Transverse colon (tissue), 4 donors: ENCODE measurements at regions not wholly inside any gene's neighbourhood (a gene's known extent, or its start where the extent isn't known, plus 50 kb on each side); places are given as distances from the start of the nearest gene placed in this dataset.

Experiments
- DNase-seq: peaks from one replicate; pipeline ENCODE4 v3.0.0-alpha.2; 2019
- H3K27ac ChIP-seq, 4 donors: fragments of 200-600 bp; sonication (generic); 2 replicates each; pipeline ENCODE4 v1.5.1; 2016 to 2018; ENCODE audit warnings: inconsistent platforms in 4 of 4
- H3K27me3 ChIP-seq: fragments of 200-600 bp; sonication (generic); 2 replicates; pipeline ENCODE4 v1.5.1; 2017; ENCODE audit warnings: inconsistent platforms
- H3K36me3 ChIP-seq, 4 donors: fragments of 200-600 bp; sonication (generic); 2 replicates each; pipeline ENCODE4 v1.5.1; 2017 to 2019; ENCODE audit warnings: inconsistent platforms in 4 of 4
- H3K4me1 ChIP-seq, 4 donors: fragments of 200-600 bp; sonication (generic); 2 replicates each; pipeline ENCODE4 v1.5.1; 2017 to 2020; ENCODE audit warnings: inconsistent platforms in 4 of 4
- H3K4me3 ChIP-seq, 4 donors: fragments of 200-600 bp; sonication (generic); 1 replicate in 1 of 4; 2 replicates in 3 of 4; pipeline versions ENCODE4 v1.5.1 to v1.6.1; 2017 to 2019; ENCODE audit warnings: inconsistent platforms in 4 of 4
- H3K9me3 ChIP-seq, 2 donors: fragments of 200-600 bp; sonication (generic); 2 replicates each; pipeline ENCODE4 v1.5.1; 2017 to 2019; ENCODE audit warnings: inconsistent platforms in 2 of 2
- CTCF ChIP-seq, 5 experiments: fragments of 200-600 bp in 3 of 5; fragments of 450-650 bp in 2 of 5; sonication (generic) in 3 of 5; IDR thresholded peaks; 1 replicate in 2 of 5; 2 replicates in 3 of 5; pipeline ENCODE4 v1.5.1; 2016 to 2017; ENCODE audit warnings: antibody characterized with exemption in 5 of 5, inconsistent platforms in 3 of 5, mild to moderate bottlenecking in 2 of 5, moderate library complexity in 1 of 5
- EP300 ChIP-seq: sonication (generic); formaldehyde crosslinking; IDR thresholded peaks from one replicate; pipeline ENCODE4 v1.6.1; 2017; ENCODE audit warnings: antibody characterized with exemption, low read depth
- POLR2A ChIP-seq: fragments of 450-650 bp; IDR thresholded peaks from one replicate; pipeline ENCODE4 v1.6.1; 2016; ENCODE audit warnings: antibody characterized with exemption, mild to moderate bottlenecking, moderate library complexity
- POLR2AphosphoS5 ChIP-seq, 3 donors: sonication (generic); formaldehyde crosslinking; IDR thresholded peaks; one replicate each; pipeline ENCODE4 v1.6.1; 2016; ENCODE audit warnings: antibody characterized with exemption in 3 of 3
- WGBS, 2 donors: methylation state at CpG; one replicate each; pipeline ENCODE4 v1.1.5; 2018; ENCODE audit warnings: low coverage in 1 of 2; 5-methylcytosine and 5-hydroxymethylcytosine counted together
- in situ Hi-C, 4 donors: fragments of 200-750 bp; cut with MboI; loops; one replicate each; pipeline versions ENCODE4 v1.15.0 to v1.15.1; 2017; ENCODE audit warnings: low sequenced_read_pairs in 3 of 4, low pct_ligation_motif_present in 1 of 4, low pct_unique_long_range_greater_than_20kb in 1 of 4
- intact Hi-C: fragments of 100-400 bp; cut with DNase I; formaldehyde crosslinking; loops from one replicate; pipeline ENCODE4 v1.15.1; 2023; ENCODE audit warnings: low total_unique reads

GRCh38 chr1:104348277-104348676, 598.6 kb downstream of the AMY1C start:
- 64 to 95% methylated on average over 1 of the region's 1 CpG for WGBS, 2 donors
- no peaks in the 10 kb centered on the region for H3K4me1 ChIP-seq
- H3K36me3 ChIP-seq = no peaks in the 10 kb centered on the region
- no peaks in the 10 kb centered on the region for H3K27me3 ChIP-seq
- TF ChIP-seq CTCF (IDR thresholded peaks at IDR 0.05) (no peak), EP300 (no peak), POLR2A (no peak), POLR2AphosphoS5 (IDR thresholded peaks at IDR 0.05) (no peak)
- H3K4me3 ChIP-seq = no peak overlapping the region
- in situ Hi-C loops = no loop called here
- no peaks in the 10 kb centered on the region for H3K9me3 ChIP-seq
- intact Hi-C loops = no loop called here
- no peak overlapping the region for H3K27ac ChIP-seq
- DNase-seq = no peak

- DNase-seq = no peak
- Histone ChIP-seq H3K27ac (no peak overlapping the region), H3K27me3 (no peaks in the 10 kb centered on the region), H3K4me3 (no peak overlapping the region), H3K4me1 (no peaks in the 10 kb centered on the region), H3K36me3 (no peaks in the 10 kb centered on the region), H3K9me3 (no peaks in the 10 kb centered on the region)
- intact Hi-C loops (no loop called here), in situ Hi-C loops (no loop called here)
- 50 to 51% methylated on average over 1 of the region's 1 CpG for WGBS, 2 donors
- TF ChIP-seq POLR2AphosphoS5 (IDR thresholded peaks at IDR 0.05) (no peak), CTCF (IDR thresholded peaks at IDR 0.05) (no peak), POLR2A (no peak), EP300 (no peak)
Measured at GRCh38 chr1:104353580-104353979, 603.9 kb downstream of the AMY1C start.

GRCh38 chr1:104358086-104358485, 608.4 kb downstream of the AMY1C start:
- Histone ChIP-seq H3K27ac (no peak overlapping the region), H3K27me3 (no peaks in the 10 kb centered on the region), H3K36me3 (no peaks in the 10 kb centered on the region), H3K4me3 (no peak overlapping the region), H3K9me3 (no peaks in the 10 kb centered on the region), H3K4me1 (no peaks in the 10 kb centered on the region)
- in situ Hi-C loops = no loop called here
- no peak for DNase-seq
- WGBS, 2 donors = 44% methylated on average over 1 of the region's 1 CpG
- intact Hi-C loops = no loop called here
- TF ChIP-seq EP300 (no peak), POLR2A (no peak), POLR2AphosphoS5 (IDR thresholded peaks at IDR 0.05) (no peak), CTCF (IDR thresholded peaks at IDR 0.05) (no peak)

- Histone ChIP-seq H3K36me3 (no peaks in the 10 kb centered on the region), H3K27ac (no peak overlapping the region), H3K9me3 (no peaks in the 10 kb centered on the region), H3K4me1 (no peaks in the 10 kb centered on the region), H3K4me3 (no peak overlapping the region), H3K27me3 (no peaks in the 10 kb centered on the region)
- WGBS, 2 donors = 59 to 61% methylated on average over 3 of the region's 3 CpGs
- TF ChIP-seq POLR2AphosphoS5 (IDR thresholded peaks at IDR 0.05) (no peak), CTCF (IDR thresholded peaks at IDR 0.05) (no peak), POLR2A (no peak), EP300 (no peak)
- intact Hi-C loops (no loop called here), in situ Hi-C loops (no loop called here)
- no peak for DNase-seq
Measured at GRCh38 chr1:104358621-104359020, 608.9 kb downstream of the AMY1C start.
